HL-60 (cell line): ENCODE measurements at regions not wholly inside any gene's neighbourhood (a gene's known extent, or its start where the extent isn't known, plus 50 kb on each side); places are given as distances from the start of the nearest gene placed in this dataset.

Source experiments
- DNase-seq, 2 experiments: peaks; one replicate each; pipeline ENCODE4 v3.0.0-alpha.2; 2010 to 2020; ENCODE audit warnings: low read depth in 1 of 2, low spot score in 1 of 2
- H3K27ac ChIP-seq: fragments of 250-450 bp; sonication (Bioruptor Pico); replicated peaks from 2 replicates; pipeline ENCODE4 v1.5.1; 2020; ENCODE audit warnings: mild to moderate bottlenecking, moderate library complexity
- H3K27me3 ChIP-seq: fragments of 250-450 bp; sonication (Bioruptor Pico); 2 replicates; pipeline ENCODE4 v1.5.1; 2021; ENCODE audit warnings: mild to moderate bottlenecking, moderate library complexity; ENCODE audit not compliant: insufficient read depth, poor library complexity, severe bottlenecking
- H3K4me3 ChIP-seq: replicated peaks from 2 replicates; pipeline ENCODE4 v1.5.1; 2011; ENCODE audit warnings: mild to moderate bottlenecking, control low read depth, low read length; ENCODE audit not compliant: insufficient read depth
- GABPA ChIP-seq: IDR thresholded peaks from 2 replicates; pipeline ENCODE4 v1.6.1; 2012; ENCODE audit warnings: low read depth
- POLR2AphosphoS5 ChIP-seq: IDR thresholded peaks from 2 replicates; pipeline ENCODE4 v1.6.1; 2012; ENCODE audit warnings: low read depth
- SPI1 ChIP-seq: IDR thresholded peaks from 2 replicates; pipeline ENCODE4 v1.6.1; 2012; ENCODE audit warnings: low read depth, mild to moderate bottlenecking, borderline replicate concordance
- TF ChIP-seq, protein P1 (sequence below): IDR thresholded peaks from 2 replicates; pipeline ENCODE4 v1.6.1; 2012; ENCODE audit warnings: low read depth; ENCODE audit not compliant: insufficient replicate concordance
- TF ChIP-seq, protein P2 (sequence below): IDR thresholded peaks from one replicate; pipeline ENCODE4 v1.5.1; 2011; ENCODE audit warnings: low read length, control low read depth, inconsistent platforms; ENCODE audit not compliant: insufficient read depth

DNA sequence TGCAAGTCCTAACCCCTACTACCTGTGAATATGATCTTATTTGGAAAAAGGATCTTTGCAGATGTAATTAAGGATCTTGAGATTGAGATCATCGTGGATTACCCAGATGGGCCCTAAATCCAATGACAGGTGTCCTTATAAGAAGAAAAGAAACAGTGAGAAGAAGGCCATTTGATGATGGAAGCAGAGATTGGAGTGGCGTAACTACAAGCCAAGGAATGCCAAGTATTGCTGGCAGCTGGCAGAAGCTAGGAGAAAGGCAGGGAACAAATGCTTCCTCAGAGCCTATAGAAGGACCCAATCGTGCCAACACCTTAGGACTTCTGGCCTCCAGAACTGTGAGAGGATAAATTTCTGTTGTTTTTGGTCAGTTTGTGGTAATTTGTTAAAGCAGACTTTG is 70.1 kb upstream of the PALM2AKAP2 start:
- no peak for DNase-seq
- H3K27me3 ChIP-seq = peaks cover 4% of the 10 kb centered on the region
- TF ChIP-seq, protein P1, sequence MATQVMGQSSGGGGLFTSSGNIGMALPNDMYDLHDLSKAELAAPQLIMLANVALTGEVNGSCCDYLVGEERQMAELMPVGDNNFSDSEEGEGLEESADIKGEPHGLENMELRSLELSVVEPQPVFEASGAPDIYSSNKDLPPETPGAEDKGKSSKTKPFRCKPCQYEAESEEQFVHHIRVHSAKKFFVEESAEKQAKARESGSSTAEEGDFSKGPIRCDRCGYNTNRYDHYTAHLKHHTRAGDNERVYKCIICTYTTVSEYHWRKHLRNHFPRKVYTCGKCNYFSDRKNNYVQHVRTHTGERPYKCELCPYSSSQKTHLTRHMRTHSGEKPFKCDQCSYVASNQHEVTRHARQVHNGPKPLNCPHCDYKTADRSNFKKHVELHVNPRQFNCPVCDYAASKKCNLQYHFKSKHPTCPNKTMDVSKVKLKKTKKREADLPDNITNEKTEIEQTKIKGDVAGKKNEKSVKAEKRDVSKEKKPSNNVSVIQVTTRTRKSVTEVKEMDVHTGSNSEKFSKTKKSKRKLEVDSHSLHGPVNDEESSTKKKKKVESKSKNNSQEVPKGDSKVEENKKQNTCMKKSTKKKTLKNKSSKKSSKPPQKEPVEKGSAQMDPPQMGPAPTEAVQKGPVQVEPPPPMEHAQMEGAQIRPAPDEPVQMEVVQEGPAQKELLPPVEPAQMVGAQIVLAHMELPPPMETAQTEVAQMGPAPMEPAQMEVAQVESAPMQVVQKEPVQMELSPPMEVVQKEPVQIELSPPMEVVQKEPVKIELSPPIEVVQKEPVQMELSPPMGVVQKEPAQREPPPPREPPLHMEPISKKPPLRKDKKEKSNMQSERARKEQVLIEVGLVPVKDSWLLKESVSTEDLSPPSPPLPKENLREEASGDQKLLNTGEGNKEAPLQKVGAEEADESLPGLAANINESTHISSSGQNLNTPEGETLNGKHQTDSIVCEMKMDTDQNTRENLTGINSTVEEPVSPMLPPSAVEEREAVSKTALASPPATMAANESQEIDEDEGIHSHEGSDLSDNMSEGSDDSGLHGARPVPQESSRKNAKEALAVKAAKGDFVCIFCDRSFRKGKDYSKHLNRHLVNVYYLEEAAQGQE = no peak
- TF ChIP-seq, protein P2, sequence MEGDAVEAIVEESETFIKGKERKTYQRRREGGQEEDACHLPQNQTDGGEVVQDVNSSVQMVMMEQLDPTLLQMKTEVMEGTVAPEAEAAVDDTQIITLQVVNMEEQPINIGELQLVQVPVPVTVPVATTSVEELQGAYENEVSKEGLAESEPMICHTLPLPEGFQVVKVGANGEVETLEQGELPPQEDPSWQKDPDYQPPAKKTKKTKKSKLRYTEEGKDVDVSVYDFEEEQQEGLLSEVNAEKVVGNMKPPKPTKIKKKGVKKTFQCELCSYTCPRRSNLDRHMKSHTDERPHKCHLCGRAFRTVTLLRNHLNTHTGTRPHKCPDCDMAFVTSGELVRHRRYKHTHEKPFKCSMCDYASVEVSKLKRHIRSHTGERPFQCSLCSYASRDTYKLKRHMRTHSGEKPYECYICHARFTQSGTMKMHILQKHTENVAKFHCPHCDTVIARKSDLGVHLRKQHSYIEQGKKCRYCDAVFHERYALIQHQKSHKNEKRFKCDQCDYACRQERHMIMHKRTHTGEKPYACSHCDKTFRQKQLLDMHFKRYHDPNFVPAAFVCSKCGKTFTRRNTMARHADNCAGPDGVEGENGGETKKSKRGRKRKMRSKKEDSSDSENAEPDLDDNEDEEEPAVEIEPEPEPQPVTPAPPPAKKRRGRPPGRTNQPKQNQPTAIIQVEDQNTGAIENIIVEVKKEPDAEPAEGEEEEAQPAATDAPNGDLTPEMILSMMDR = no peak
- TF ChIP-seq POLR2AphosphoS5 (no peak), GABPA (no peak), SPI1 (no peak)
- no peak overlapping the region for H3K27ac ChIP-seq
- H3K4me3 ChIP-seq = no peak overlapping the region

GRCh38 chr9:109710830-109711229 is 69.2 kb upstream of the PALM2AKAP2 start:
- Histone ChIP-seq H3K27me3 (peaks cover 4% of the 10 kb centered on the region), H3K27ac (no peak overlapping the region), H3K4me3 (no peak overlapping the region)
- TF ChIP-seq SPI1 = no peak
- TF ChIP-seq, protein P1 = no peak
- TF ChIP-seq GABPA = no peak
- TF ChIP-seq, protein P2 = no peak
- TF ChIP-seq POLR2AphosphoS5 = no peak
- DNase-seq = no peak

- TF ChIP-seq, protein P1 = no peak
- TF ChIP-seq, protein P2 = no peak
- TF ChIP-seq SPI1 = no peak
- TF ChIP-seq POLR2AphosphoS5 = no peak
- TF ChIP-seq GABPA = no peak
- DNase-seq = no peak
- peaks cover 4% of the 10 kb centered on the region for H3K27me3 ChIP-seq
- H3K27ac ChIP-seq = no peak overlapping the region
- H3K4me3 ChIP-seq = no peak overlapping the region
Measured at GRCh38 chr9:109715344-109715743, 64.7 kb upstream of the PALM2AKAP2 start.
